Colonic mucosa (tissue), 4 donors: ENCODE measurements at regions not wholly inside any gene's neighbourhood (a gene's known extent, or its start where the extent isn't known, plus 50 kb on each side); places are given as distances from the start of the nearest gene placed in this dataset.

Source experiments
- DNase-seq: peaks from one replicate; pipeline ENCODE4 v3.0.0-alpha.2; 2020
- H3K27ac ChIP-seq: fragments of 200-600 bp; one replicate; pipeline ENCODE4 v1.8.0; 2021
- H3K27me3 ChIP-seq: fragments of 200-600 bp; one replicate; pipeline ENCODE4 v1.8.0; 2021
- H3K36me3 ChIP-seq: fragments of 200-600 bp; one replicate; pipeline ENCODE4 v1.8.0; 2021
- H3K4me1 ChIP-seq: fragments of 200-600 bp; one replicate; pipeline ENCODE4 v1.8.0; 2021; ENCODE audit warnings: mild to moderate bottlenecking
- H3K4me3 ChIP-seq: fragments of 200-600 bp; one replicate; pipeline ENCODE4 v1.8.0; 2021
- H3K9ac ChIP-seq, 2 donors: one replicate each; pipeline ENCODE4 v1.7.0; 2013; ENCODE audit warnings: control low read depth in 2 of 2, low read depth in 2 of 2, low read length in 2 of 2
- H3K9me3 ChIP-seq: fragments of 200-600 bp; one replicate; pipeline ENCODE4 v1.8.0; 2021
- intact Hi-C: fragments of 100-400 bp; cut with DNase I; formaldehyde crosslinking; loops from one replicate; pipeline ENCODE4 v1.14.1; 2022
- TF ChIP-seq, protein P1 (sequence below): fragments of 200-600 bp; IDR thresholded peaks from one replicate; pipeline ENCODE4 v1.8.0; 2022; ENCODE audit warnings: antibody characterized with exemption, mild to moderate bottlenecking
- donor health status: healthy.
- donor health status: DM: no; HTN: no; CAD: no.
- donor health status: DM: no; HTN: no; CAD: no.

DNA sequence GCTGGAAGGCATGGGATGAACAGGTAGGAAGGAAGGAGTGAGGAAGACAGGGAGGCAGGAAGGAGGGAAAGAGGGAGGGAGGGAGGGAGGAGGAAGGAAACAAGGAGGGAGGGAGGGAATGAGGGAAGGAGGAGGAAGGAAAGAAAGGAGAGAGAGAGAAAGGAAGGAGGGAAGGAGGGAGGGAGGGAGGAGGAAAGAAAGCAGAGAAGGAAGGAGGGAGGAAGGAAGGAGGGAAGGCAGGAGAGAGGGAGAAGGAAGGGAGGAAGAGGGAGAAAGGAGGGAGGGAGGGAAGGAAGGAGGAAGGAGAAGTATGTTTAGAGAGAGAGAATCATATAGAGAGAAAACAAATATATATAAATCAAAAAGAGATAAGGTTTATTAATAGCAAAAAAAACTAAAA lies 175.9 kb upstream of the FOXN3 start:
- TF ChIP-seq, protein P1, sequence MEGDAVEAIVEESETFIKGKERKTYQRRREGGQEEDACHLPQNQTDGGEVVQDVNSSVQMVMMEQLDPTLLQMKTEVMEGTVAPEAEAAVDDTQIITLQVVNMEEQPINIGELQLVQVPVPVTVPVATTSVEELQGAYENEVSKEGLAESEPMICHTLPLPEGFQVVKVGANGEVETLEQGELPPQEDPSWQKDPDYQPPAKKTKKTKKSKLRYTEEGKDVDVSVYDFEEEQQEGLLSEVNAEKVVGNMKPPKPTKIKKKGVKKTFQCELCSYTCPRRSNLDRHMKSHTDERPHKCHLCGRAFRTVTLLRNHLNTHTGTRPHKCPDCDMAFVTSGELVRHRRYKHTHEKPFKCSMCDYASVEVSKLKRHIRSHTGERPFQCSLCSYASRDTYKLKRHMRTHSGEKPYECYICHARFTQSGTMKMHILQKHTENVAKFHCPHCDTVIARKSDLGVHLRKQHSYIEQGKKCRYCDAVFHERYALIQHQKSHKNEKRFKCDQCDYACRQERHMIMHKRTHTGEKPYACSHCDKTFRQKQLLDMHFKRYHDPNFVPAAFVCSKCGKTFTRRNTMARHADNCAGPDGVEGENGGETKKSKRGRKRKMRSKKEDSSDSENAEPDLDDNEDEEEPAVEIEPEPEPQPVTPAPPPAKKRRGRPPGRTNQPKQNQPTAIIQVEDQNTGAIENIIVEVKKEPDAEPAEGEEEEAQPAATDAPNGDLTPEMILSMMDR = no peak
- intact Hi-C loops = no loop called here
- Histone ChIP-seq H3K27ac (no peak overlapping the region), H3K27me3 (no peaks in the 10 kb centered on the region), H3K36me3 (no peaks in the 10 kb centered on the region), H3K9me3 (no peaks in the 10 kb centered on the region), H3K4me3 (no peak overlapping the region), H3K9ac (no peak overlapping the region), H3K4me1 (no peaks in the 10 kb centered on the region)
- no peak for DNase-seq

DNA sequence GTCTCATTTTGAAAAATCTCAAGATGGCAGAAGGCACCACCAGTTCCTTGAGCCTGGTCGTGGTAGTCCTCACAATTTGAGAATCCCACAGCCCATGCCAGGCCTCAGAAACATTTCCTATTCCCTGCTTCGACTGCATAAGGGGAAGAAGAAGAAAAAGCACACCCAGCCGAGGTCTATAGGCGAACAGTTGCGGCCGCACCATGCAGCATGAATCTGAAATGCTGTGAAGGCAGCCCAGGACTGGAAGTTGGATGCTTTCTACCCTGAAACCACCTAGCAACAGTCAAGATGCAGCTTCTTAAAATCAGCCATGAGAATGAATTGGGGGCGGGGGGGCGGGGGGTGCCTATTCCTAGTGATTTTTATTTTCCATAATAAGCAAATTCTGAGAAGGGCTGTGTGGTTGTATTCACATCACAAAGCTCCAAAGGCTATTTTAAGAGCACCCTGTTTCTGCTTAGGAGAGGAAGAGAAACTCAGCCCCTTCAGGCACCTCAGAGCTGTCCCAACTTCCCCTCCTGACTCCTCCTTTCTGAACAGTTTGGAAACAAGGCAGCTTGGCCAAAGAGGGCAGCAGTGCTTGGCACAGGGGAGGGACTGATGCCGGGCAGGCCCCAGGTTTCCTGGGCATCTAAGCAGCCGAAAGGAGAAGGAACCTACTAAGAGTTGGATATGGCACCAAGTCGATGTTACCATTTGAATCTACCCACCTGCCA lies 172.5 kb upstream of the FOXN3 start:
- H3K9ac ChIP-seq = no peak overlapping the region
- TF ChIP-seq, protein P1 = no peak
- no peak overlapping the region for H3K27ac ChIP-seq
- H3K4me3 ChIP-seq = no peak overlapping the region
- no peaks in the 10 kb centered on the region for H3K36me3 ChIP-seq
- intact Hi-C loops = no loop called here
- H3K9me3 ChIP-seq = no peaks in the 10 kb centered on the region
- DNase-seq = no peak
- no peaks in the 10 kb centered on the region for H3K27me3 ChIP-seq
- no peaks in the 10 kb centered on the region for H3K4me1 ChIP-seq

DNA sequence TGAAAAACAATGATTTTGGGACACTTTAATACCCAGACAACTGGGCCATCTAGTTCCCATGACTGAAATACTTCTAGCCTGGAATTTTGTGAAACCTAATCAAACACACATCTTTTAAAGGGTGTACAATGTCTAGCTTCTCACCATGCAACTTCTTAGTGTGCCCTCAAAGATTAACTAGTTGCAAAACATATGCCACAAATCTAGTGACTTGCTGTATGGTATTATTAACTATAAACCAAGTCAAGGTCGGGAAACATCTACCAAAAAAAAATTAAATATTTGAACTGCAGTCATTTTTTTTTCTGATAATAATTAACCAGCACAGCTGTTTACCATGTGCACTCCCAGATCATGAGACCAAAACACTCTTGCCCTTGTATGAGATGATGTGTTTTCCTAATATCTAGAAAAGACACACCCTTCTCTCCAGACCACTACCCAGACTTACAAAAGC lies 171.8 kb upstream of the FOXN3 start:
- H3K9ac ChIP-seq = no peak overlapping the region
- no peak overlapping the region for H3K4me3 ChIP-seq
- no peak for DNase-seq
- H3K9me3 ChIP-seq = no peaks in the 10 kb centered on the region
- intact Hi-C loops = no loop called here
- H3K4me1 ChIP-seq = no peaks in the 10 kb centered on the region
- TF ChIP-seq, protein P1 = no peak
- no peak overlapping the region for H3K27ac ChIP-seq
- H3K36me3 ChIP-seq = no peaks in the 10 kb centered on the region
- no peaks in the 10 kb centered on the region for H3K27me3 ChIP-seq

DNA sequence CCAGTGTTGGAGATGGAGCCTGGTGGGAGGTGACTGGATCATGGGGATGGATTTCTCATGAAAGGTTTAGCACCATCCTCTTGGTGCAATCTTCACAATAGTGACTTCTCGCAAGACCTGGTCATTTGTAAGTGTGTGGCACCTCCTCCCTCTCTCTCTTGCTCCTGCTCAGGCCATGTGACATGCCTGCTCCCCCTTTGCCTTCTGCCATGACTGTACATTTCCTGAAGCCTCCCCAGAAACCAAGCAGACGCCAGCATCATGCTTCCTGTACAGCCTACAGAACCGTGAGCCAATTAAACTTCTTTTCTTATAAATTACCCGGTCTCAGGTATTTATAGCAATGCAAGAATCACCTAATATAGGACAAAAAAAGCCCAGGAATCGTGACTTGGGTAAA lies 171.0 kb upstream of the FOXN3 start:
- H3K27ac ChIP-seq = no peak overlapping the region
- H3K36me3 ChIP-seq = no peaks in the 10 kb centered on the region
- no peak overlapping the region for H3K9ac ChIP-seq
- no peak overlapping the region for H3K4me3 ChIP-seq
- DNase-seq = no peak
- H3K27me3 ChIP-seq = no peaks in the 10 kb centered on the region
- intact Hi-C loops = no loop called here
- no peaks in the 10 kb centered on the region for H3K9me3 ChIP-seq
- H3K4me1 ChIP-seq = no peaks in the 10 kb centered on the region
- TF ChIP-seq, protein P1 = no peak

DNA sequence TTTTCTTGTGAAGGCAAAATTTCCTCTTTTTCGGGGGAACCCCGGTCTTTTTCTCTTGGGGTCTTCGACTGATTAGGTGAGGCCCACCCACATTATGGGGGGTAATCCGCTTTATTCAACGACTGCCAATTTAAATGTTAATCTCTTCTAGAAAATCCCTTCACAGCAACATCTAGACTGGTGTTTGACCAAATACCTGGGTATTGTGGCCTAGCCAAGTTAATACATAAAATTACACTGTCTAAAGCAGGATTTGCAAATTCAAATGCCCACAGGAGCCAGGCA lies 170.0 kb upstream of the FOXN3 start:
- no peak overlapping the region for H3K4me3 ChIP-seq
- TF ChIP-seq, protein P1 = no peak
- no peaks in the 10 kb centered on the region for H3K9me3 ChIP-seq
- H3K27ac ChIP-seq = no peak overlapping the region
- no peaks in the 10 kb centered on the region for H3K4me1 ChIP-seq
- H3K9ac ChIP-seq = no peak overlapping the region
- DNase-seq = no peak
- intact Hi-C loops = no loop called here
- H3K36me3 ChIP-seq = no peaks in the 10 kb centered on the region
- H3K27me3 ChIP-seq = no peaks in the 10 kb centered on the region
